Ovary (tissue), 3 donors: ENCODE measurements at regions not wholly inside any gene's neighbourhood (a gene's known extent, or its start where the extent isn't known, plus 50 kb on each side); places are given as distances from the start of the nearest gene placed in this dataset.

Source experiments
- CTCF ChIP-seq, 3 donors: fragments of 450-650 bp in 2 of 3; fragments of 200-600 bp in 1 of 3; IDR thresholded peaks; one replicate each; pipeline versions ENCODE4 v1.5.1 to v1.8.0; 2016 to 2022; ENCODE audit warnings: antibody characterized with exemption in 3 of 3, mild to moderate bottlenecking in 1 of 3
- EP300 ChIP-seq: sonication (generic); formaldehyde crosslinking; IDR thresholded peaks from one replicate; pipeline ENCODE4 v1.6.1; 2017; ENCODE audit warnings: antibody characterized with exemption
- donor health status: DM: no; HTN: no; CAD: no.

GRCh38 chr2:198913394-198914152, 544.2 kb downstream of the SATB2 start:
- TF ChIP-seq EP300, result no peak
- TF ChIP-seq CTCF (IDR thresholded peaks at IDR 0.05), result no peak
